ENCODE measurements at regions not wholly inside any gene's neighbourhood (a gene's known extent, or its start where the extent isn't known, plus 50 kb on each side); places are given as distances from the start of the nearest gene placed in this dataset.

DNA sequence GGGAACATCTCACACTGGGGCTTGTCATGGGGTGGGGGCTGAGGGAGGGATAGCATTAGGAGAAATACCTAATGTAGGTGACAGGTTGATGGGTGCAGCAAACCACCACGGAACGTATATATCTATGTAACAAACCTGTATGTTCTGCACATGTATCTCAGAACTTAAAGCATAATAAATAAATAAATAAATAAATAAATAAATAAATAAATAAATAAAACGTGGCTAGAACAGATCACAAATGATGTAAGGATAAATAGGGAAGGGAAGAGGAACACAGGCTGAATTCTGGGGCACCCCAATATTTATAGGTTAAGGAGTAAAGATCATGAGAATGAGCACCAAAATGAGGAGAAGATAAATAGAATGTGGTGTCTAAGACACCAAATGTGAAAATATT lies 592.2 kb downstream of the AMY1C start:
- DNase-seq: no peak
- H3K27me3 ChIP-seq (ENCODE audit: control insufficient read depth, insufficient read depth, low read length): no peaks in the 10 kb centered on the region
- H3K4me3 ChIP-seq (ENCODE audit: low read length): no peak overlapping the region
- H3K27ac ChIP-seq (ENCODE audit: low read length): no peak overlapping the region
- H3K4me1 ChIP-seq (ENCODE audit: control insufficient read depth, insufficient read depth, low read length): no peaks in the 10 kb centered on the region
- H3K9me3 ChIP-seq (ENCODE audit: control insufficient read depth, low read depth, low read length): peaks cover 4% of the 10 kb centered on the region
- no peaks in the 10 kb centered on the region for H3K36me3 ChIP-seq (ENCODE audit: control insufficient read depth, insufficient read depth, low read length)
- WGBS (ENCODE audit: insufficient coverage, low lambda C conversion rate): 10% methylated on average over 1 of the region's 3 CpGs

DNA sequence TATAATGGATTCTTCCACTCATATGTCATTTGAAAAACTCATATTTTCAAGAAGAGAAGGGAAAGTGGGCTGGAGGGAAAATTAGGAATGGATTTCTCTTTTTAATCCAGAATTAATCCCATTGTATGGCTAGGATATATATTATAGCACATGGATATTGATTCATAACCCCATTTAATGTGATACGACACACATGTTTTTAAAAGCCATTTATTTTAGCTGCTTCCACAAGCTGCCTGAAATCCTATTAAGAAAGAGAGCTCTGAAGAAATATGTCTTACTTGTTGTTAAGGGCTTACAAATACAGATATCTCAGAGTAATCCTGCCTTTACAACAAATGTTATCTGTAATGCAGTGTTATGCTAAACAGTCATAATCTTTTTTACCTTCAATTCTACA lies 598.6 kb downstream of the AMY1C start:
- no peaks in the 10 kb centered on the region for H3K27me3 ChIP-seq (ENCODE audit: control insufficient read depth, insufficient read depth, low read length)
- WGBS (ENCODE audit: insufficient coverage, low lambda C conversion rate): no CpG with 5 or more reads among the region's 1 CpG
- no peak overlapping the region for H3K27ac ChIP-seq (ENCODE audit: low read length)
- H3K4me3 ChIP-seq (ENCODE audit: low read length): no peak overlapping the region
- no peaks in the 10 kb centered on the region for H3K9me3 ChIP-seq (ENCODE audit: control insufficient read depth, low read depth, low read length)
- H3K4me1 ChIP-seq (ENCODE audit: control insufficient read depth, insufficient read depth, low read length): no peaks in the 10 kb centered on the region
- DNase-seq: no peak
- no peaks in the 10 kb centered on the region for H3K36me3 ChIP-seq (ENCODE audit: control insufficient read depth, insufficient read depth, low read length)

DNA sequence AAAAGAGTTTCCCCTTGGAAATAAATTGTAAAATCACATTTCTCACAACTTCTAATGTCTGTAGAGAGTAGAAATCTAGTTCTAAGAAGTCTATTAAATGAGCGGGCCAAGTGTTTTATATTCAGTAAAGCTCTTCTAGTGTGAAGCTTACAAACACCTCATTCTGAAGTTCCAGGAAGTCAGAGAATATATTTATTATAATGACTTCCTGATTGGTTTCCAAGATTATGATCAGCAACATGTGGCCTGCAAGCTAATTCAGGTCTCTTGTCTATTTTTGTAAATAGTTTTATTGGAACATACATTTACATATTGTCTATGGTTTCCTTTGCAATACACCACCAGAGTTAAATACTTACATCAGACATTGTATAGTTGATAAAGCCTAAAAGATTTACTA lies 603.9 kb downstream of the AMY1C start:
- no peak overlapping the region for H3K27ac ChIP-seq (ENCODE audit: low read length)
- no peaks in the 10 kb centered on the region for H3K36me3 ChIP-seq (ENCODE audit: control insufficient read depth, insufficient read depth, low read length)
- no peak overlapping the region for H3K4me3 ChIP-seq (ENCODE audit: low read length)
- WGBS (ENCODE audit: insufficient coverage, low lambda C conversion rate): no CpG with 5 or more reads among the region's 1 CpG
- H3K27me3 ChIP-seq (ENCODE audit: control insufficient read depth, insufficient read depth, low read length): no peaks in the 10 kb centered on the region
- no peaks in the 10 kb centered on the region for H3K9me3 ChIP-seq (ENCODE audit: control insufficient read depth, low read depth, low read length)
- H3K4me1 ChIP-seq (ENCODE audit: control insufficient read depth, insufficient read depth, low read length): no peaks in the 10 kb centered on the region
- no peak for DNase-seq

DNA sequence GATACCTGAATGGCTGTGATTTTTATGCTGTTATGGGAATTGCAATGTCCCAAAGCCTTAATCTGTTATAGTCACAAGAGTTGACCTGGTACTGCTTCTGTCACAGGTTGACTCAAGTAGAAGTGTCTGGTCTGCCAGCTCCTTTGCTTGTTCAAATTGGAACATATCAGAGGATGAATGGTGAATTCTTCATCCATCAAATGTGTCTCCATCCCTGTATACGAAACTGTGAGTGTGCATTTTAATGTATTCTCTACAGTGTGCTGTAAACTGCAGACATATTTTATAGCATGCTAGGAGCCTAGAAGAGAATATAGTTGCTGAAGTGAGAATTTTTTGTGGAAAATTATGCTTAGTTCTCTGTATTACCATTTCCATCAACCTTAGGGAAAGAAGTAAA lies 608.4 kb downstream of the AMY1C start:
- no peaks in the 10 kb centered on the region for H3K9me3 ChIP-seq (ENCODE audit: control insufficient read depth, low read depth, low read length)
- no peaks in the 10 kb centered on the region for H3K36me3 ChIP-seq (ENCODE audit: control insufficient read depth, insufficient read depth, low read length)
- 100% methylated on average over 1 of the region's 1 CpG for WGBS (ENCODE audit: insufficient coverage, low lambda C conversion rate)
- DNase-seq: no peak
- H3K4me1 ChIP-seq (ENCODE audit: control insufficient read depth, insufficient read depth, low read length): no peaks in the 10 kb centered on the region
- H3K27me3 ChIP-seq (ENCODE audit: control insufficient read depth, insufficient read depth, low read length): no peaks in the 10 kb centered on the region
- no peak overlapping the region for H3K27ac ChIP-seq (ENCODE audit: low read length)
- no peak overlapping the region for H3K4me3 ChIP-seq (ENCODE audit: low read length)

DNA sequence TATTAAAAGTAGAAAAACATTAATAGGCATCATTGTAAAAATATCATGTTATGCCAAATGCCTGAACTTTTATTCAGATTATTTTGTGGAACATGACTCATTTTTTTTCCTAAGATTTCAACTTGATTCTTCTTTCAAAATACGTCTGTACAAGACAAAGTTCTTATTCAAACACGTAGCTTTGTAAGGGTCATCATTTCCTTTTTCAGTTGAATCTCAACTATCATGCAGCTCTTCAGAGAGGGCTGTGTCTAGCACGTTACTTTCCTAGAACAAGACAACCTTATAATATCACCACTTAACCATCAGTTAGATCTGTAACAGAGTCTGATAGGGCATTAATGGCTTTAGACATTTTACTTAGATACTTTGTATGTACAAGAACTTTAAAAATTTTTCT lies 608.9 kb downstream of the AMY1C start:
- Histone ChIP-seq H3K36me3 (ENCODE audit: control insufficient read depth, insufficient read depth, low read length) (no peaks in the 10 kb centered on the region), H3K27ac (ENCODE audit: low read length) (no peak overlapping the region), H3K9me3 (ENCODE audit: control insufficient read depth, low read depth, low read length) (no peaks in the 10 kb centered on the region), H3K4me3 (ENCODE audit: low read length) (no peak overlapping the region), H3K27me3 (ENCODE audit: control insufficient read depth, insufficient read depth, low read length) (no peaks in the 10 kb centered on the region), H3K4me1 (ENCODE audit: control insufficient read depth, insufficient read depth, low read length) (no peaks in the 10 kb centered on the region)
- no peak for DNase-seq
- 92% methylated on average over 2 of the region's 3 CpGs for WGBS (ENCODE audit: insufficient coverage, low lambda C conversion rate)

DNA sequence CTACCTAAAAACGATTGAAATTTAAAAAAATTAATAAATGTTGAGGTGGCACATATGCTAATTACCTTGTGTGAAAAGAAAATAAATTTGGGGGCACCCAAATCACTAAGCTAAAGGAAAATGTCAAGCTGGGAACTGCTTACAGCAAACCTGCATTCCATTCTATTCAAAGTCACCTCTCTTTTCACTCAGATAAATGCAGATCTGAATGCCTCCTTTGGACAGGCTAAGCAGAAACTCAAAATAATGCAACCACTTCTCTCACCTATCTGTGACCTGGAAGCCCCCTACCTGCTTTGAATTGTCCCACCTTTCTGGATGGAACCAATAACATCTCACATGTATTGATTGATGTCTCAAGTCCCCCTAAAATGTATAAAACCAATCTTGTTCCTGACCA lies 628.7 kb downstream of the AMY1C start:
- H3K27me3 ChIP-seq (ENCODE audit: control insufficient read depth, insufficient read depth, low read length): no peaks in the 10 kb centered on the region
- no peak overlapping the region for H3K4me3 ChIP-seq (ENCODE audit: low read length)
- H3K4me1 ChIP-seq (ENCODE audit: control insufficient read depth, insufficient read depth, low read length): no peaks in the 10 kb centered on the region
- no peaks in the 10 kb centered on the region for H3K9me3 ChIP-seq (ENCODE audit: control insufficient read depth, low read depth, low read length)
- WGBS (ENCODE audit: insufficient coverage, low lambda C conversion rate): 33% methylated on average over 1 of the region's 1 CpG
- no peak overlapping the region for H3K27ac ChIP-seq (ENCODE audit: low read length)
- no peaks in the 10 kb centered on the region for H3K36me3 ChIP-seq (ENCODE audit: control insufficient read depth, insufficient read depth, low read length)
- no peak for DNase-seq

DNA sequence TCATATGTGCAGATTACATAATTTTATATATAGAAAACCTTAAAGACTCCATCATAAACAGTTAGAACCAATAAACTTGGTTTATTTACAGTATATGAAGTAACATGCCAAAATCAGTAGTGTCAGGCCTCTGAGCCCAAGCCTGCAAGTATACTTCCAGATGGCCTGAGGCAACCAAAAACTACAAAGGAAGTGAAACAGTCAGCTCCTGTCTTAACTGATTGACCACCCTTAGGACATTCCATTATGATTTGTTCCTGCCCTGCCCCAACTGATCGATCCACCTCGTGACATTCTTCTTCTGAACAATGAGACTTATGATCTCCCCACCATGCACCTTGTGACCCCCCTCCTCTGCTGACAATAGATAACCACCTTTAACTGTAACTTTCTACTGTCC lies 630.3 kb downstream of the AMY1C start:
- H3K4me1 ChIP-seq (ENCODE audit: control insufficient read depth, insufficient read depth, low read length): no peaks in the 10 kb centered on the region
- no peaks in the 10 kb centered on the region for H3K9me3 ChIP-seq (ENCODE audit: control insufficient read depth, low read depth, low read length)
- DNase-seq: no peak
- no peaks in the 10 kb centered on the region for H3K27me3 ChIP-seq (ENCODE audit: control insufficient read depth, insufficient read depth, low read length)
- no peak overlapping the region for H3K27ac ChIP-seq (ENCODE audit: low read length)
- no peak overlapping the region for H3K4me3 ChIP-seq (ENCODE audit: low read length)
- H3K36me3 ChIP-seq (ENCODE audit: control insufficient read depth, insufficient read depth, low read length): no peaks in the 10 kb centered on the region
- no CpG with 5 or more reads among the region's 2 CpGs for WGBS (ENCODE audit: insufficient coverage, low lambda C conversion rate)

DNA sequence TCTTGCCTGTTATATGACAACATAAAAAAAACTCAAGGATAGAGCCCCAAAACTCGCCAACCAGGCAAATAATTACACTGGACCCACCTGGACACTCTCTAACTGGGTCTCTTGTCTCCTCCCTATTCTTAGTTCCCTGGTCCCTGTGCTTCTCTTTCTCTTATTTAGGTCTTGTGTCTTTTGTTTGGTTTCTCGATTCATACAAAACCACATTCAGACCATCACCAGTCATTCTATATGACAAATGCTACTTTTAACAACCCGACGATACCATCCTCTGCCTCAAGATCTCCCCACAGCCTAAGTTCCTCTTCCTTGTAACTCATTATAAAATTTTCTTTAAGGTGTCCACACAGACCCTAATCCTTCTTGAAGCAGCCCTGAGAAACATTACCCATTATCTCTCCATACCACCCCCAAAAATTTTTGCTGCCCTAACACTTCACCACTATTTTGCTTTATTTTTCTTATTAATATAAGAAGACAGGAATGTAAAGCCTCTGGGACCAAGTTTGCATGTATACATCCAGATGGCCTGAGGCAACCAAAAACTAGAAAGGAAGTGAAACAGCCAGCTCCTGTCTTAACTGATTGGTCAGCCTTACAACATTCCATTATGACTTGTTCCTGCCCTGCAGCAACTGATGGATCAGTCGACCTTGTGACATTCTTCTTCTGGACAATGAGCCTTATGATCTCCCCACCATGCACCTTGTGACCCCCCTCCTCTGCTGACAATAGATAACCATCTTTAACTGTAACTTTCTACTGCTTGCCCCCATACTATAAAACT lies 638.2 kb downstream of the AMY1C start:
- WGBS (ENCODE audit: insufficient coverage, low lambda C conversion rate): 96% methylated on average over 4 of the region's 5 CpGs
- Histone ChIP-seq H3K27ac (ENCODE audit: low read length) (no peak overlapping the region), H3K4me1 (ENCODE audit: control insufficient read depth, insufficient read depth, low read length) (no peaks in the 10 kb centered on the region), H3K9me3 (ENCODE audit: control insufficient read depth, low read depth, low read length) (no peaks in the 10 kb centered on the region), H3K27me3 (ENCODE audit: control insufficient read depth, insufficient read depth, low read length) (no peaks in the 10 kb centered on the region), H3K36me3 (ENCODE audit: control insufficient read depth, insufficient read depth, low read length) (no peaks in the 10 kb centered on the region), H3K4me3 (ENCODE audit: low read length) (no peak overlapping the region)
- DNase-seq: no peak

DNA sequence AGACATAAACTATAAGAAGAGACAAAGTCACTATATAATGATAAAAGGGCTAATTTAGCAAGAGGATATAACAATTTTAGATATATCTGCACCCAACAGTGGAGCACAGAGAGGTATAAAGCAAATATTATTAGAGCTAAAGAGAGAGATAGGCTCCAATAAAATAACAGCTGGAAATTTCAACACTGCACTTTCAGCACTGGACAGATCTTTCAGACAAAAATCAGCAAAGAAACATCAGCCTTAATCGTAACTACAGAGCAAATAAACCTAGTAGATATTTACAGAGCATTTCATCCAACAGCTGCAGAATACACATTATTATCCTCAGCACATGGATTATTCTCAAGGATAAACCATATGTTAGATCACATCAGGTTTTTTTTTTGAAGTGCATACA lies 642.9 kb downstream of the AMY1C start:
- H3K36me3 ChIP-seq (ENCODE audit: control insufficient read depth, insufficient read depth, low read length): no peaks in the 10 kb centered on the region
- WGBS (ENCODE audit: insufficient coverage, low lambda C conversion rate): no CpG with 5 or more reads among the region's 1 CpG

DNA sequence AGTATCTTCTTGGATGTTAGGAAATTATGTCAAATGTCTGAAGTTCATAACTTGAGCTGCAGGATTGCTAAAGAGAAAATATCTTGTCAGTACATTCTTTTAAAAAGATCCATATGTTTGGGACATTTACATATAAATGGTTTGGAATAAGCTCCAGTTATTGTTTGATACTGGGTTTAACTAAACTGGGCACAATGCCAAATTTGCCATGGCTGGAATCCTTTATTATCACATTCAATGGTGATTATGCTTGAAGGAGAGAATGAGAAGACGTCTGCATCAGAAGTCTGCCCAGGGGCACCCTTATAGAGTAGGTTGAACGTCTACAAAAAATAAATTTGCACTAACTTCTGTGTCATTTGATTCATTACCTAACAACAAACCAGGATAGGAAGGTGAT lies 652.5 kb downstream of the AMY1C start:
- H3K4me3 ChIP-seq (ENCODE audit: low read length): no peak overlapping the region
- no peak for DNase-seq
- WGBS (ENCODE audit: insufficient coverage, low lambda C conversion rate): no CpG with 5 or more reads among the region's 2 CpGs
- no peaks in the 10 kb centered on the region for H3K9me3 ChIP-seq (ENCODE audit: control insufficient read depth, low read depth, low read length)
- H3K4me1 ChIP-seq (ENCODE audit: control insufficient read depth, insufficient read depth, low read length): no peaks in the 10 kb centered on the region
- H3K27ac ChIP-seq (ENCODE audit: low read length): no peak overlapping the region
- H3K36me3 ChIP-seq (ENCODE audit: control insufficient read depth, insufficient read depth, low read length): no peaks in the 10 kb centered on the region
- no peaks in the 10 kb centered on the region for H3K27me3 ChIP-seq (ENCODE audit: control insufficient read depth, insufficient read depth, low read length)

More for the DNA sequence above, 642.9 kb downstream of the AMY1C start:
- no peak for DNase-seq
- H3K4me3 ChIP-seq (ENCODE audit: low read length): no peak overlapping the region
- no peaks in the 10 kb centered on the region for H3K9me3 ChIP-seq (ENCODE audit: control insufficient read depth, low read depth, low read length)
- no peak overlapping the region for H3K27ac ChIP-seq (ENCODE audit: low read length)
- no peaks in the 10 kb centered on the region for H3K4me1 ChIP-seq (ENCODE audit: control insufficient read depth, insufficient read depth, low read length)
- no peaks in the 10 kb centered on the region for H3K27me3 ChIP-seq (ENCODE audit: control insufficient read depth, insufficient read depth, low read length)

DNA sequence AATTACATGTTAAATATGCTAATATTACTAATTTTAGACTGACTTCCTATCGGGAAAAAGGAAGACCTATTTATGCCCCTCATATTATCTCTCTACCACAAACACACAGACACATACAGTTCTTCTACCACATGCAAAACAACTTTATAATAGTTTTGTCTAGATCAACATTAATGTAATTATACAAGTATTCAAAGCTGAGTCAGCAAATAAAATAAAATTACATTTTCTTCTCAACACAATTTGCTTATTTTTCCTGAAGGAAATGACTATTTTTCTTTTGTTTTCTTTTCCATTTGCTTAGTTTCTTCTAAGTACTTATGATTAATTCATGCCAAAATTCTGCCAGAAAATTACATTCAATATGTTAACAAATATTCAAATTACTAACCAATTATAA lies 654.2 kb downstream of the AMY1C start:
- no peaks in the 10 kb centered on the region for H3K27me3 ChIP-seq (ENCODE audit: control insufficient read depth, insufficient read depth, low read length)
- no peak for DNase-seq
- H3K4me3 ChIP-seq (ENCODE audit: low read length): no peak overlapping the region
- H3K27ac ChIP-seq (ENCODE audit: low read length): no peak overlapping the region
- no peaks in the 10 kb centered on the region for H3K4me1 ChIP-seq (ENCODE audit: control insufficient read depth, insufficient read depth, low read length)
- H3K36me3 ChIP-seq (ENCODE audit: control insufficient read depth, insufficient read depth, low read length): no peaks in the 10 kb centered on the region
- H3K9me3 ChIP-seq (ENCODE audit: control insufficient read depth, low read depth, low read length): peaks cover 3% of the 10 kb centered on the region
- WGBS (ENCODE audit: insufficient coverage, low lambda C conversion rate): 83% methylated on average over 1 of the region's 1 CpG

Measured in large intestine (tissue), 3 donors.